ENCODE measurements at regions not wholly inside any gene's neighbourhood (a gene's known extent, or its start where the extent isn't known, plus 50 kb on each side); places are given as distances from the start of the nearest gene placed in this dataset.
"Not testable (repeated sequence)": the region's sequence is repeated elsewhere in the genome, so short reads cannot be mapped to it uniquely, and the experiment has no call there.

DNA sequence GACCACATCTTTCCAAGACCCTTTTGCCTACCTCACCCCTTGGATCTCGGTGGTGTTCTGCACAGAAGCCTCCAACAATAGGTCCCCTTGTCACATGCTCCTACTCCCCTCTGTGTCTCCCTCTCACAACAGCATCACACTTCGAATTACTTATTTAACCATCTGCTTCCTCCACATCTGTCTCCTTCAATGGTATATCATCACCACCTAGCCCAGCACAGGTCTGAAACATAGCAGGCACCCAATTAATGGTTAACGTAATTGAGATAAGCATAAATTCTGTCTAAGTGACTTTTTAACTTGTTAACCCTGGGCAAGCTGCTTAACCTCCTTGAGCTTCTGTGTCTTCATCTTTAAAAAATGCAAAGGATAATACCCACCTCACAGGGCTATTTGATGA, 100.3 kb upstream of the BARHL2 start:
- peaks cover 3% of the 10 kb centered on the region; the same call in 1 of the 2 replicates for H3K27me3 Mint-ChIP-seq (ENCODE audit: insufficient read depth)
- no peaks in the 10 kb centered on the region for H3K36me3 Mint-ChIP-seq (ENCODE audit: low read depth)
- no peak overlapping the region for H3K27ac Mint-ChIP-seq
- H3K9me3 Mint-ChIP-seq, result no peaks in the 10 kb centered on the region; the same call in 1 of the 2 replicates
- H3K4me1 Mint-ChIP-seq (ENCODE audit: low read depth), result no peaks in the 10 kb centered on the region
- TF ChIP-seq, protein P1, sequence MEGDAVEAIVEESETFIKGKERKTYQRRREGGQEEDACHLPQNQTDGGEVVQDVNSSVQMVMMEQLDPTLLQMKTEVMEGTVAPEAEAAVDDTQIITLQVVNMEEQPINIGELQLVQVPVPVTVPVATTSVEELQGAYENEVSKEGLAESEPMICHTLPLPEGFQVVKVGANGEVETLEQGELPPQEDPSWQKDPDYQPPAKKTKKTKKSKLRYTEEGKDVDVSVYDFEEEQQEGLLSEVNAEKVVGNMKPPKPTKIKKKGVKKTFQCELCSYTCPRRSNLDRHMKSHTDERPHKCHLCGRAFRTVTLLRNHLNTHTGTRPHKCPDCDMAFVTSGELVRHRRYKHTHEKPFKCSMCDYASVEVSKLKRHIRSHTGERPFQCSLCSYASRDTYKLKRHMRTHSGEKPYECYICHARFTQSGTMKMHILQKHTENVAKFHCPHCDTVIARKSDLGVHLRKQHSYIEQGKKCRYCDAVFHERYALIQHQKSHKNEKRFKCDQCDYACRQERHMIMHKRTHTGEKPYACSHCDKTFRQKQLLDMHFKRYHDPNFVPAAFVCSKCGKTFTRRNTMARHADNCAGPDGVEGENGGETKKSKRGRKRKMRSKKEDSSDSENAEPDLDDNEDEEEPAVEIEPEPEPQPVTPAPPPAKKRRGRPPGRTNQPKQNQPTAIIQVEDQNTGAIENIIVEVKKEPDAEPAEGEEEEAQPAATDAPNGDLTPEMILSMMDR (IDR thresholded peaks at IDR 0.05), result no peak
- no peak overlapping the region for H3K4me3 Mint-ChIP-seq
- no peak for DNase-seq

DNA sequence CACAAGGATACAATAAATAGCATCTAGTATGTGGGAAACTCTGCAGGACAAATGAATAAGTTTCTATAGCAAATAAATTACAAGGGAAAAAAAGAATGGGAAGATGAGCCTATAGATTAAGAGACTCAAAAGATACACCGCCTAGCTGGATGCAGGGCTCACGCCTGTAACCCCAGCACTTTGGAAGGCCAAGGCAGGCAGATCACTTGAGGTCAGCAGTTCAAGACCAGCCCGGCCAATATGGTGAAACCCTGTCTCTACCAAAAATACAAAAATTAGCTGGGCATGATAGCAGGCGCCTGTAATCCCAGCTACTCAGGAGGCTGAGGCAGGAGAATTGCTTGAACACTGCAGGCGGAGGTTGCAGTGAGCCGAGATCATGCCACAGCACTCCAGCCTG, 95.1 kb upstream of the BARHL2 start:
- not testable (repeated sequence) for H3K4me1 Mint-ChIP-seq (ENCODE audit: low read depth); H3K36me3 Mint-ChIP-seq (ENCODE audit: low read depth); DNase-seq; H3K27ac Mint-ChIP-seq; H3K27me3 Mint-ChIP-seq (ENCODE audit: insufficient read depth); H3K4me3 Mint-ChIP-seq; H3K9me3 Mint-ChIP-seq

DNA sequence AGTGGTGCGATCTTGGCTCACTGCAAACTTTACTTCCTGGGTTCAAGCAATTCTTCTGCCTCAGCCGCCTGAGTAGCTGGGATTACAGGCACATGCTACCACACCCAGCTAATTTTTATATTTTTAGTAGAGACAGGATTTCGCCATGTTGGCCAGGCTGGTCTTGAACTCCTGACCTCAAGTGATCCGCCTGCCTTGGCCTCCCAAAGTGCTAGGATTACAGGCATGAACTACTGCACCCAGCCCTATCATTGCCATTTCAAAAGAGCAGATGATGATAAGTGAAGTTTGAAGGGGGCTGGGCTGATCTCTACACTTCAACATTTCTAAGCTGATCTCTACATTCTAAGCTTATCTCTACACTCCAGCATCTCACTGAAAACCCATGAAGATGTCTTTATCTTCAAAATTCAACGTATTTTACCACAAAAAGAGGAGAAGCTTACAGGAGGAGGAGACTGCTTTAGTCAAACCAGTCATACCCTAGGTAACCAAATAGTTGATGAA, 94.4 kb upstream of the BARHL2 start:
- H3K36me3 Mint-ChIP-seq (ENCODE audit: low read depth); H3K4me3 Mint-ChIP-seq; H3K27me3 Mint-ChIP-seq (ENCODE audit: insufficient read depth); H3K9me3 Mint-ChIP-seq; H3K27ac Mint-ChIP-seq; H3K4me1 Mint-ChIP-seq (ENCODE audit: low read depth); DNase-seq: not testable (repeated sequence)

DNA sequence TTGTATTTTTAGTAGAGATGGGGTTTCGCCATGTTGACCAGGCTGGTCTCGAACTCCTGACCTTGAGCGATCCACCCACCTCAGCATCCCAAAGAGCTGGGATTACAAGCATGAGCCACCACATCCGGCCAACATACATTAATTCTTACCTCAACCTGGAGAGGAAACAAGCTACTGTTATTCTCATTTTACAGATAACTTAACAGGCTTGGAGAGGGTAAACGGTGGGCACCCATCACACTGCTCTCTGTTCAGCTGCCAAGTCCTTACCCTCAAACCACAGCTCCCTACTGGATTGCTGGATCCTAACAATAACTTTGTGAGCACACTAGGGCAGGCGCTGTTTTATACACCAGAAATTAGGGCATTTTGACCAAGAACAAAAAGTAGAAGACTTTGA, 93.6 kb upstream of the BARHL2 start:
- no peak for DNase-seq
- Mint-ChIP-seq H3K27ac (no peak overlapping the region), H3K4me3 (no peak overlapping the region), H3K4me1 (ENCODE audit: low read depth) (no peaks in the 10 kb centered on the region), H3K9me3 (no peaks in the 10 kb centered on the region; the same call in 1 of the 2 replicates), H3K27me3 (ENCODE audit: insufficient read depth) (no peaks in the 10 kb centered on the region), H3K36me3 (ENCODE audit: low read depth) (no peaks in the 10 kb centered on the region)
- TF ChIP-seq, protein P1 (IDR thresholded peaks at IDR 0.05), result no peak

DNA sequence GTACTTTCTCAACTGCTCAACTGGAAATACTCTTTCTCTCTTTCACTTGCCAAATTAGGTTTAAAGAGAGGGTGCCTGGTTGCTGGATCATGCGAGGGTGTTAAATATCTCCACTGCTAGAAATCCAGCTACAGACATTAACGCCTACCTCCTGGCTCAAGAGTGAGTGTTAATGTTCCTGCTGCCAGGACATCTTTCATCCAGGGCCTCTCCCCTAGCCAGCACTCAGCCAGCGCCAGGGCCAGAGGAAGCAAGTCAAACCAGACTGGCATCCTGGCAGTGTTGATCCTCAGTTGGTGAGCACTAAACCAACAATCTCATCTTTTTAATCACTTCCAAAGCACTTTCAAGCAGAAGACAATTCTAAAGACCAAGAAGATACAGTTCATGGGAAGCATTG, 92.9 kb upstream of the BARHL2 start:
- TF ChIP-seq, protein P1 (IDR thresholded peaks at IDR 0.05), result no peak
- Mint-ChIP-seq H3K27ac (no peak overlapping the region), H3K36me3 (ENCODE audit: low read depth) (no peaks in the 10 kb centered on the region), H3K9me3 (no peaks in the 10 kb centered on the region; the same call in 1 of the 2 replicates), H3K4me3 (no peak overlapping the region), H3K4me1 (ENCODE audit: low read depth) (no peaks in the 10 kb centered on the region), H3K27me3 (ENCODE audit: insufficient read depth) (no peaks in the 10 kb centered on the region)
- no peak for DNase-seq

DNA sequence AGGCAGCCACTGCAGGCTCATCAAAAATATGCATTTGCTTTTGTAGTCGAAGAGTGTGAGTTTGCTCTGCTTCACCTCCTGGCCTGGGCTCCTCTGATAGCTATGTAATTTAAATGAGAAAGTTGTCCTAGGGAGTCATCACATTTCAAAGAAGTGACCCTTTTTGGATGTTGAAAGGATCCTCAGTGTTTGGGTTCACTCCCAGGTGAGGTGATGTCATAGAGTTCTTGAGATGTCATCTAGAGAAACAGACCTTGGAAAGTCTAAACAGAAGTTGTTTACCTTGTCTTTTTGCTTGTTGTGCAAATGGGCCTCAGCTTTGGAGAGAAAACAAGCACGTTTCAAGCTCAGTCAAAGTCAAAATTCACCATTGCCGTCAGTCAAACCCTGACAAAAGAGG, 92.0 kb upstream of the BARHL2 start:
- H3K27me3 Mint-ChIP-seq (ENCODE audit: insufficient read depth), result no peaks in the 10 kb centered on the region
- TF ChIP-seq, protein P1 (IDR thresholded peaks at IDR 0.05), result no peak
- no peaks in the 10 kb centered on the region; the same call in 1 of the 2 replicates for H3K9me3 Mint-ChIP-seq
- no peak overlapping the region for H3K27ac Mint-ChIP-seq
- H3K4me3 Mint-ChIP-seq, result no peak overlapping the region
- H3K4me1 Mint-ChIP-seq (ENCODE audit: low read depth), result no peaks in the 10 kb centered on the region
- no peaks in the 10 kb centered on the region for H3K36me3 Mint-ChIP-seq (ENCODE audit: low read depth)
- no peak for DNase-seq

DNA sequence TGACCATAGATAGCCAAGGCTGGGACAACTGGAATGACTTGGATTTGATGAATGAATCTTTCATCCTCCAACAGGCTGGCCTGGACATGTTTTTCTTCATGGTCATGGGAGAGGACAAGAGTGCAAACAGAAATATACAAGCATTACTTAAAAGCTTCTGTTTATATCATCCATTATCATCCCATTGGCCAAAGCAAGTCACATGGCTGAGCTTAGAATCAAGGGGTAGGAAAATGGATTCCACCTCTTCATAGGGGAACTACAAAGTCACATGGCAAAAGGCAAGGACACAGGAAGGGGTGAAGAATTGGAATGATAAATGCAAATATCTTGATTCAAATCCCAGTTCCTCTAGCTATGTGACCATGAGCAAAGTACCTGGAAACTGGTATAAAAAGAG, 90.2 kb upstream of the BARHL2 start:
- no peaks in the 10 kb centered on the region for H3K4me1 Mint-ChIP-seq (ENCODE audit: low read depth)
- TF ChIP-seq, protein P1 (IDR thresholded peaks at IDR 0.05), result no peak
- no peak overlapping the region for H3K27ac Mint-ChIP-seq
- DNase-seq, result no peak
- H3K9me3 Mint-ChIP-seq, result peaks cover 4% of the 10 kb centered on the region
- H3K4me3 Mint-ChIP-seq, result no peak overlapping the region
- H3K27me3 Mint-ChIP-seq (ENCODE audit: insufficient read depth), result peaks cover 3% of the 10 kb centered on the region; the same call in 1 of the 2 replicates
- no peaks in the 10 kb centered on the region for H3K36me3 Mint-ChIP-seq (ENCODE audit: low read depth)

Data from HFFc6 (cell line).